GM13976 (cell line): ENCODE measurements at regions not wholly inside any gene's neighbourhood (a gene's known extent, or its start where the extent isn't known, plus 50 kb on each side); places are given as distances from the start of the nearest gene placed in this dataset.

Experiments
- DNase-seq: peaks from one replicate; pipeline ENCODE4 v3.0.0; 2012; ENCODE audit warnings: low spot score
- in situ Hi-C: fragments of 300-500 bp; cut with MboI; formaldehyde crosslinking; loops from one replicate; pipeline ENCODE4 v1.12.0; 2022; ENCODE audit warnings: low sequenced_read_pairs, mixed read lengths, inconsistent platforms; ENCODE audit not compliant: unreplicated experiment
- TF ChIP-seq, protein P1 (sequence below): IDR thresholded peaks from 2 replicates; pipeline ENCODE4 v1.5.1; 2012; ENCODE audit warnings: borderline replicate concordance, mild to moderate bottlenecking; ENCODE audit not compliant: insufficient read depth; ENCODE audit errors: extremely low read depth, missing control alignments, control extremely low read depth

DNA sequence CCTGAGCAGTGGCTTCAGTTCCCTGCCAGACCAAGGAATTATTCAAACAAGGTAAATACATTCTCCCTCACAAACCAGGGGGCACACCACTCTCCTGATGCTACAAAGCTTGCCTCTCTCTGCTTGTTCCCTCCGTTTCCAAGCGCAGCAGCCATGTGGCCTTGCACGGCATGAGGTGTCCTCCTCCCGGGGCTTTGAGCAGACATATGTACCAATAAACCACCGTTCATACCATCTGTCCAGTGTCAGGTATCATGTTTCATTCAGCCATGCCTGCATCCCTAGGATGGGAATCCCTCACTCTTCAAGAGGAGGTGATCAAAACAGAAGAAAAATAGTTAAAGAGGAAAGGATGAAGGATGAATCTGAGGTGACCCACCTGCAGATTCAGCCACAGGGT, 282.7 kb downstream of the ENC1 start:
- no peak for DNase-seq
- in situ Hi-C loops: no loop called here
- TF ChIP-seq, protein P1, sequence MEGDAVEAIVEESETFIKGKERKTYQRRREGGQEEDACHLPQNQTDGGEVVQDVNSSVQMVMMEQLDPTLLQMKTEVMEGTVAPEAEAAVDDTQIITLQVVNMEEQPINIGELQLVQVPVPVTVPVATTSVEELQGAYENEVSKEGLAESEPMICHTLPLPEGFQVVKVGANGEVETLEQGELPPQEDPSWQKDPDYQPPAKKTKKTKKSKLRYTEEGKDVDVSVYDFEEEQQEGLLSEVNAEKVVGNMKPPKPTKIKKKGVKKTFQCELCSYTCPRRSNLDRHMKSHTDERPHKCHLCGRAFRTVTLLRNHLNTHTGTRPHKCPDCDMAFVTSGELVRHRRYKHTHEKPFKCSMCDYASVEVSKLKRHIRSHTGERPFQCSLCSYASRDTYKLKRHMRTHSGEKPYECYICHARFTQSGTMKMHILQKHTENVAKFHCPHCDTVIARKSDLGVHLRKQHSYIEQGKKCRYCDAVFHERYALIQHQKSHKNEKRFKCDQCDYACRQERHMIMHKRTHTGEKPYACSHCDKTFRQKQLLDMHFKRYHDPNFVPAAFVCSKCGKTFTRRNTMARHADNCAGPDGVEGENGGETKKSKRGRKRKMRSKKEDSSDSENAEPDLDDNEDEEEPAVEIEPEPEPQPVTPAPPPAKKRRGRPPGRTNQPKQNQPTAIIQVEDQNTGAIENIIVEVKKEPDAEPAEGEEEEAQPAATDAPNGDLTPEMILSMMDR: no peak

DNA sequence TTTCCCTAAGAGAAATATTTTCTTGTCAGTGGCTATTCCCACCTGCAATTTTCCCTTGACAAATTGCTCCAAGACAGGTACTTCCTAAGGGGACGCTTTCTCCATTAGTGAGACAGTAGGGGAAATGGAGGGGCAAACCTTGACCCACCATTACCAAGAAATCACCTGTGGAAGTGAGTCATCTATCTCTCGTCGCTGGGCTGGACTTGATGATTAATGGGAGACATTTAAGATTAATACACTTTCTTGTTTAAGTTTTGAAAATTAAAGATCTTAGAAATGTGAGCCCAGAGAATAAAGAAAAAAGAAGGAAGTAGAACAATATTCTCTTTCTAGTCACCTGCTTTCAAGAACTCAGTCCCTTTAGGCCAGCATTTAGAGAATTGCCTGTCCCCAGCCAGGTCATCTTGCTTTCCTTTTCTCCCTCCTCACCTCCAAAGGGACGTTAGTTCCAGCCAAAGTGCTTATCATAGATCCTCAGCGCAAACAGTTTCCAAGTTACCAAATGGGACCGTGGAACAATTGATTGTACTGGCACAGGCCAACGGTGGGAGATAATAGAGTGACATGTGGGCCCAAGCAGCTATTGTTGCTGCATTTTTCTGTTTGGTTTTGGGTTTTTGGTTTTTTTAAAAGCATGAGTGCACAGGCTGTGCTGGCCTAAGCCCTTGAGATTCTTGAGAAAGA, 284.4 kb downstream of the ENC1 start:
- TF ChIP-seq, protein P1: no peak
- in situ Hi-C loops: no loop called here
- DNase-seq: no peak

DNA sequence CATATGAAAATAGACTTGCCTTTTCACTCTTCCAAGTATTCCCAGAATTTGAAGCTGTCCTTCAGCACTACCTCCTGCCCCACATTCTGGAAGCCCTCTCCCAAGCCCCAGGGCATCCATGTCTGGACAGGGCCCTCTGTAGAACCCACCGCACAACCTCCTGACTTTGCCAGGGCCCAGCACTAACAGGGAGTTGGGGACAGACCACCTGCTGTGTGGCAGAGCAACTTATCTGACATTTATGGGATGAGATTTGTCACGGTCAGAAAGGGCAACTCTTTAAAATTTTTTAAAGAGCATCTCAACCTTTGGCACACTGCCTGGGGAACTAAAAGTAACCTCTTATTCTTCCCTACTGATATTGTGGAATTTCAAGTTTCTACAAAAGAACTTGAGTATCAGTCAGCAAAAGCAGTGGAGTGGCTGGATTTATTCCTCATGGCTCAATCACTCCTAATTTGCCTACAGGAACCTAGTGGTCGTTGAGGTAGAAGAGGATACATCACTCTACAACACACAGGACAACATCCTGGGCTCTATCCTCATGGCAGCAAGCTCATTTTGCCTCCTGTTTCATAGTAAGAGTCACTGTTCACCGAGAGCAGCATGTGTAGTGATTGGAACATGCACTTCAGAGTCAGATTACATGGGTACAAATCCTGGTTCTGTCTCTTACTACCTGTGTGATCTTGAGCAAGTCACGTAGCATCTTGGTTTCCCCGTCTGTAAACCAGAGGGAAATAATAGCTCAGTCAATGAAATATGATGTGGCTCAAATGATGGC, 285.3 kb downstream of the ENC1 start:
- TF ChIP-seq, protein P1: no peak
- in situ Hi-C loops: no loop called here
- DNase-seq: no peak

DNA sequence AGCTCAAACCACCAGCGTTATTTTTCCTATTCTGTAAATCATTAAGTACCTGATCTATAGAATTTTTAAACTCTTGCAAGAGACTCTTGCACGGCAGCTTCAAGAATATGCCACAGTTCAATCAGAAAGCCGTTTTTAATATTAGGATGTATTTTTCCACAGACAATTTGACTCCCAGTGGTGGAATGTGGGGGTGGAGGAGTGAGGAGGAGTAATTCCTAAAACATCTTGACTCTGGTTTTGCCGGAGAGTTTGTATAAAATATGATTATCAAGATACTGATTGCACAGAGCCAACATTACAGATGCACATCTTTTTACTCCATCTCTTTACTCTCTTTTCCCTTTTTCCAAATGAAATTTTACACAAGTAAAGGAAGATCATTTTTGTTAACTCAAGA, 288.3 kb downstream of the ENC1 start:
- TF ChIP-seq, protein P1: no peak
- no peak for DNase-seq
- in situ Hi-C loops: no loop called here

DNA sequence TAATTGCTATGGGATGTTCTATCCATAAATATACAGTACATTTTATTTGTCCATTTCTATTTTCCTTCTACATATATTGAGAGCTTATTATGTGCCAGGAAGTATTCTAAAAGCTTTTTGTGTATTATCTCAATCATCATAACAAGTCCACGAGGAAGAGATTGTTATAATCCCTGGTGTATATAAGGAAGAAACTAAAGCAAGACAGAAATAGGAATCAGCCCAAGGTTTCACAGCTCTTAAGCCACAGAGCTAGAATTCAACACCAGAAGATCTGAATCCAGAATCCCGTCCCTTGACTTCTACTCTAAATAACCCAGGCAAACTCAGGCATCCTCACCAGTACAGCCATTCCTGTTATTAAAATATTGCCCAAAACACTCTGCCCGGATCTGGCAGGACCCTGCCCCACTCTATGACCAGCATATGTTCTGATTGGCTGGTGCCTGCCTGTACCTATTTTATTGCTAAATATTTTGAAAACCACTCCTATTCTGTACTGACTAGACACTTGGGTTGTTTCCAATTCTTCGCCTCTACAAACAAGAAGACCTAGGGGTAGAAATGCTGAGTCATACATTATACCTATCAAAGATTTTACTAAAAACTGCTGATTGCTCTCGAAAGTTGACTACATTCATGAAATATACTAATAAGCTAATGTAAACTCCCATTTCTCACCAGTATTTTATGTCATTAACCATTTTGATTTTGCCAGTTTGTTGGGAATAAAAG, 297.4 kb downstream of the ENC1 start:
- TF ChIP-seq, protein P1: no peak
- no peak for DNase-seq
- in situ Hi-C loops: no loop called here

DNA sequence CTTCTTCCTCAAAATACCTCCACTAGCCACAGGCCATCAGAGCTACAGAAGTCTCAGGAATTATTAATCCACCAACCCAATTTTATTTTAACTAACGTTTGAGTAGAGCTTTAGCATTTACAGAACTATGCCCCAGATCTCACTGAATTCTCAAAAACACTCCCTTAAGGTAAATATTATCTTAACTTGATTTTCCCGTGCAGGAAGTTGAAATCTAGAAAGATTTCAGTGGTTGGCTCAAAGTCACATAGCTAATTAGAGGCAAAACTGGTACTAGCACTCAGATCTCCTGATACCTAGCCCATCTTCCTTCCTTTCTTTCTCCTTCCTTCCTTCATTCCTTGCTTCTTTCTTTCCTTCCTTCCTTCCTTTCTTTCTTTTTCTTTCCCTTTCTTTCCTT, 298.3 kb downstream of the ENC1 start:
- in situ Hi-C loops: no loop called here
- TF ChIP-seq, protein P1: no peak
- DNase-seq: no peak
